GM15510 (cell line): ENCODE measurements at regions not wholly inside any gene's neighbourhood (a gene's known extent, or its start where the extent isn't known, plus 50 kb on each side); places are given as distances from the start of the nearest gene placed in this dataset.
A peak's percentile ranks its signal among the peaks of the same experiment; 100 is the strongest.

Experiments
- POLR2A ChIP-seq: IDR thresholded peaks from 3 replicates; pipeline ENCODE4 v1.6.1; 2011; ENCODE audit warnings: borderline replicate concordance; ENCODE audit not compliant: insufficient read length; ENCODE audit errors: extremely low read depth

- no peak for TF ChIP-seq POLR2A
Observed at GRCh38 chr14:53634793-53635192, 321.8 kb downstream of the BMP4 start.

- TF ChIP-seq POLR2A: no peak
Observed at GRCh38 chr14:53630336-53630735, 326.3 kb downstream of the BMP4 start.

- TF ChIP-seq POLR2A: no peak
Observed at GRCh38 chr14:53628732-53629430, 327.7 kb downstream of the BMP4 start.

GRCh38 chr14:53628261-53628660 lies 328.4 kb downstream of the BMP4 start:
- no peak for TF ChIP-seq POLR2A

GRCh38 chr14:53626761-53627160 lies 329.9 kb downstream of the BMP4 start:
- TF ChIP-seq POLR2A: no peak

GRCh38 chr14:53622447-53622846 lies 334.2 kb downstream of the BMP4 start:
- no peak for TF ChIP-seq POLR2A

- no peak for TF ChIP-seq POLR2A
Observed at GRCh38 chr14:53621921-53622320, 334.7 kb downstream of the BMP4 start.

GRCh38 chr14:53621433-53621832 lies 335.2 kb downstream of the BMP4 start:
- no peak for TF ChIP-seq POLR2A

GRCh38 chr14:53620890-53621289 lies 335.7 kb downstream of the BMP4 start:
- TF ChIP-seq POLR2A: no peak

GRCh38 chr14:53620317-53620716 lies 336.3 kb downstream of the BMP4 start:
- no peak for TF ChIP-seq POLR2A

- no peak for TF ChIP-seq POLR2A
Observed at GRCh38 chr14:53619691-53620231, 336.9 kb downstream of the BMP4 start.

- no peak for TF ChIP-seq POLR2A
Observed at GRCh38 chr14:53615252-53615651, 341.4 kb downstream of the BMP4 start.

GRCh38 chr14:53613404-53614253 lies 343.0 kb downstream of the BMP4 start:
- peak; percentile 21 for TF ChIP-seq POLR2A

- no peak for TF ChIP-seq POLR2A
Observed at GRCh38 chr14:53610947-53611346, 345.7 kb downstream of the BMP4 start.

GRCh38 chr14:53609009-53609408 lies 347.6 kb downstream of the BMP4 start:
- no peak for TF ChIP-seq POLR2A

- no peak for TF ChIP-seq POLR2A
Observed at GRCh38 chr14:53608369-53608768, 348.3 kb downstream of the BMP4 start.

- no peak for TF ChIP-seq POLR2A
Observed at GRCh38 chr14:53606203-53606602, 350.4 kb downstream of the BMP4 start.

- no peak for TF ChIP-seq POLR2A
Observed at GRCh38 chr14:53605562-53605961, 351.1 kb downstream of the BMP4 start.
